ENCODE measurements at regions not wholly inside any gene's neighbourhood (a gene's known extent, or its start where the extent isn't known, plus 50 kb on each side); places are given as distances from the start of the nearest gene placed in this dataset.
"Not testable (repeated sequence)": the region's sequence is repeated elsewhere in the genome, so short reads cannot be mapped to it uniquely, and the experiment has no call there.

DNA sequence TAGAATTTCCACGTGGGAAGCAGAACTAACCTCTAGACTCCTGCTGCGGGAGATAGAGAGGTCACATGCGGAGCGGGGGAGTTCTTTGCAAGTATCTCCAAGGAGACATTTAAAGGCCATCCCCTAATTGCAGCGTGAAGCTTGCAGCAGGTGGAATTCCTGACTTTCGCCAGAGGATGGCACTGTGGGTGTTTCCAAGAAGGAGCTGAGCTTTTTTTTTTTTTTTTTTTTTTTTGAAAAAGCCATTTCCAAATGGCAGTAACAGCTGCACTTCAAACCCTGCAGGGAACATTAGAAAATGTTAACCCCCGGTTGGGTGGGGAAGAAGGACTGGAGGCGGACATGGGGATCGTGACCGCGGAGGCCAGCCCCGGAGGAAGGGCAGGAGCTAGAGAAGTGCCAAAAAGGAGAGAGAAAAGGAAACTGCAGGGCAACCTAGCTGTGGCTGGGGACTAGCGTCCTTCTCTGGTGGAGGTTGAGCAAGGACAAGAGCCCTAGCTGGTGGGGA, 487.7 kb downstream of the TYW1 start:
- DNase-seq = no peak

DNA sequence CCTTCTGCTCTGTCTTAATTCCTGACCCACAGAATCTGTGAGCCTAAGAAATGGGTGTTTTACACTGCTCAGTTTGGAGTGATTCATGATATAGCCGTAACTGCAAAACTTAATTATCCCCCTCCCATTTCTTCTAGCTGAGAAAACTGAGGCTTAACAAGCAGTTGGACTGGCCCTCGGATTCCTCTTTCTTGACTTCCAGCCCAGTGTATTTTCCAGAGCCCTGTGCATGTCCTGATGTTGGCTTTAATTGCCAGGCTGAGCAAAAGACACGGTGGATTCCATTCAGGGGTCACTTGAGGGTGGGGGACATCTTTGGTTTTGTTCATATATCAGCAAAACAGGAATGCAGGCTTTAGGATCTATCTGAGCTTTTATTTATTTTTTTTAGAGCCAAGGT, 489.8 kb downstream of the TYW1 start:
- no peak for DNase-seq

DNA sequence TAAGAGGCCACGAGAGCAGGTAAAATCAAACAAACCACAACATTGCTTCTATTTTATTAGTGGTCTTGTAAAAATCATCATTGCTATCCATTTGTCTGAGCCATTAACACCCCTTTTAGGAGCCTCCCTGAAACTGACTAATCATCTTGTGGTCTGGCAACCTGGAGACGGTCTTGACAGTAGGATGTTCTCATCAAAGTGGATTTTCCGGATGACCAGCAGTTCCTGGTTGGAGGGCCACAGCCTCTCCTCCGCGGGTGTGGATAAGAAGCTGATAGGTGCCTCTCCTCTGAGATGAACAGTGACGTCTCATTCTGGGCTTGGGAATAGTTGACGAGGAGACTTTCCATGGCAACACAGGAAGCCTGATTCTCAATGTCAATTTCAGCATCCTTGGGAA, 490.7 kb downstream of the TYW1 start:
- no peak for DNase-seq

- no peak for DNase-seq
Measured at GRCh38 chr7:67489881-67490280, 493.2 kb downstream of the TYW1 start.

- DNase-seq = no peak
Measured at GRCh38 chr7:67493366-67493765, 496.7 kb downstream of the TYW1 start.

DNA sequence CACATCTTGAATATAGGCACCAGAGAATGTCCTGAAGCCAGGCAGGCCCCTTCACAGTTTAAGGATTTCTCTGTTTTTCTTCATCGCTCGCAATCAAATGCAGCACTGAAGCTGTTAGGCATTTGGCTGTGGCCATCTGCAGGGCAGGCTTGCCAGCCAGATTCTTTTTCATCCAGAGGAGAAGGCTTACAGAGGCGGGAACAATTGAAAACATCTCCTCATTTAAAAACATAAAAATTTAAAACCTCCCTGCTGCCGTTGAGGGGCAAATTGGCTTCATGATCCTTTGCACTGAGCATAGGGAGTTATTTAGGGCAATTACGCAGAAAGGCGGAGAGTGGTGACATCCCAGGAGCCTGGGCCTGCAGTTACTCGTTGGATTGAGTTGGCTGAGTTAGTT, 500.0 kb downstream of the TYW1 start:
- no peak for DNase-seq

- DNase-seq = not testable (repeated sequence)
Measured at GRCh38 chr7:67497914-67498313, 501.3 kb downstream of the TYW1 start.

DNA sequence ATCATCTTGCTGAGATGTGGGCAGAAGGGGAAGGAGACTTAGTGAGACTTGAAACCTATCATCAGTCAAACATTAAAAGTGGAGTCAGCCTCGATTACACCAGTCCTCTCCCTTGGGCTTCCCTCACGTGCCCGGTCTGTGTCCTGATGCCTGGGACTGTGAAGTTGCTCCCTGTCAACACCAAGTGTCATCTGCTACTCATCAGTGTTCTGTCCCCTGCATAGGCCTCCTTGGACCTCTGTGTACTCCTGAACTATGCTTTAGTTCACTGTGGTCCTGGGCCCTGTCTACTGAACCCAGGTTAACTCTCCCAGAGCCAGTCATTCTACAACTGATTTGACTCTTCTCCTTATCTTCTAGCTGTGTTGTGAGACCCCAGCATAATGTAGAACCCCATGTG, 506.3 kb downstream of the TYW1 start:
- no peak for DNase-seq

DNA sequence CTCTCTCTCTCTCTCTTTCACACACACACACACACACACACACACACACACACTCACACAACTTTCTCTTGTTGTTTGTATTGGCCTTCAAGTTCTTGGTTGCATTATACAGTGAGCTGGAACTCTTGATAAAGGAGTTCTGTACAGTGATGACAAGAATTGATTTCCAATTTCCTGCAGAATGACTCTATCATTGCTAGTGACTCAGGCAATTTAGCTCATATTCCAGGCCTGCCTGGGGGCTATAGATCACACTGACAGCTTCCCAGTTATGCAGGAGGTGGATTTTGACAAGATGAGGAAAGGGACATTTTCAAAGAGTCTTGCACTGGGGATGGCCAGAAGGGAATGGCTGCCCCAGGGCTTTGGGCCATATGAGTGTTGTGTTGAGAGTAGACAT, 508.8 kb downstream of the TYW1 start:
- DNase-seq = no peak

GRCh38 chr7:67512481-67512880, 515.8 kb downstream of the TYW1 start:
- no peak for DNase-seq

GRCh38 chr7:67518580-67518979, 521.9 kb downstream of the TYW1 start:
- no peak for DNase-seq

DNA sequence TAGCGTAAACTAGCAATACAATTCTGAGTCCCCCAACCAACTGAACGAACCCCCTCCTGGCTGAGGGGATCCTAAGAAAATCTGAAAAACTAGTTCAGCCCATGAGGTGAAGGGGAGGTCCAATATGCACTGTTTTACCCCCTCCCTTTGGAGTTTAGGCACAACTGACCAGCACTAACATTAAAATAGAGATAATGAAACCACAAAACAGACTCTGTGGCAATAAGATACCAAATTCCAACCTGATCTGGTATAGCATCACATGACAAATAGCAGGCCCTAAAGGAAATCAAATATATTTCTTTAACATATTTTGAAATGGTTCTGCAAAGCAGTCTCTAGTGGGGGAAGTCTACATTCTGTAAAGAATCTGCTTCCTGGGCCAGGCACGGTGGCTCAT, 522.5 kb downstream of the TYW1 start:
- DNase-seq = no peak

- no peak for DNase-seq
Measured at GRCh38 chr7:67522504-67522903, 525.9 kb downstream of the TYW1 start.

DNA sequence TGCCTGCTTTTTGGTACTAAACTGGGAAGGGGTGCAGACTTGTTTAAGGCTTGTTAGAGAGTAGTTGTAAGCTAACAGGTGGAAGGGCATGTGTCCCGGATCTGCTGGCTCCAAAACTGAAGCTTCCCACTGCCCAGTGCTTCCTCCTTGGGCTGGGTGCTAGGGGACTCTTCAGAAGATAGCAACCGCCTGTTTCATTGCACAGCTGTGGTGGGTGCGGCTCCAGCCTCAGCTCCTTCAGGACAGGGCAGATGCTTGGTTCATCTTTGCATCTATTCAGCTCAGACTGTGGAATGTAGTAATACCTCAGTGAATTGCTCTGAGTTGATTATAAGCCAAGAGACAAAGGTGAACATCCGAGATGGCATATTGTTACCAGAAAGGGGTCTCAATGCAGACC, 527.1 kb downstream of the TYW1 start:
- DNase-seq = no peak

- no peak for DNase-seq
Measured at GRCh38 chr7:67525588-67525987, 529.0 kb downstream of the TYW1 start.

DNA sequence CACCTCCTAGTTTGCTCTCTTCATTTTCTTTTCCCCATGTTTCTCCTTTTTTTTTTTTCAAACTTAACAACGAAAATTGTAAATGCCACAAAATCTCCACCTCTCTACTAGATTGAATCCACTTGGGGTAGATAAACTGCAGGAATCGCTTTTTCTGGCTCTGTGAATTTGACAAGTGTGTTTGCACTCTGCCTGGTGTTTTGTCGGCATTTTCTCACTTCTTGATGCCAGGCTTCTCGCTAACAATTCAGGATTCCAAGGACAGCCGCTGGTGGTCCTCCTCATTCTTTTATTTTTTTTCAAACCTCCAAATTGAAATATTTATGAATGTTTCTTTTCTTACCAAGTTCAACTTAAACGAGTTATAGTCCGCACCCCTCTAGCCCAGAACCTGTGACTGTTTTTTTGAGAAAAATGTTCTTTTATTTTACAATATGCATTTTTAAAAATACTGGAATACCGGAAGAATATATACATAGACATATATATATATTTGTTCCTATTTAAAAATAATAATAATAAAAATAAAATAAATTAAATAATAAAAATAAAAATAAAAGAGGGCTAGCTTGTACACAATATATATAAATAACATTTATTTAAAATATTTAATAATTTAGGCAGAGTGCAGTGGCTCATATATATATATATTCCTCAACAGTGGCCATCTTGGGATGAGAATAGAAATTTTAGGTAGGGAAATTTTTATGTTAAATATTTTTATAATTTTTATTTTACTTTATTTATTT, 538.8 kb downstream of the TYW1 start:
- DNase-seq = no peak

GRCh38 chr7:67542916-67543315, 546.3 kb downstream of the TYW1 start:
- DNase-seq = no peak

DNA sequence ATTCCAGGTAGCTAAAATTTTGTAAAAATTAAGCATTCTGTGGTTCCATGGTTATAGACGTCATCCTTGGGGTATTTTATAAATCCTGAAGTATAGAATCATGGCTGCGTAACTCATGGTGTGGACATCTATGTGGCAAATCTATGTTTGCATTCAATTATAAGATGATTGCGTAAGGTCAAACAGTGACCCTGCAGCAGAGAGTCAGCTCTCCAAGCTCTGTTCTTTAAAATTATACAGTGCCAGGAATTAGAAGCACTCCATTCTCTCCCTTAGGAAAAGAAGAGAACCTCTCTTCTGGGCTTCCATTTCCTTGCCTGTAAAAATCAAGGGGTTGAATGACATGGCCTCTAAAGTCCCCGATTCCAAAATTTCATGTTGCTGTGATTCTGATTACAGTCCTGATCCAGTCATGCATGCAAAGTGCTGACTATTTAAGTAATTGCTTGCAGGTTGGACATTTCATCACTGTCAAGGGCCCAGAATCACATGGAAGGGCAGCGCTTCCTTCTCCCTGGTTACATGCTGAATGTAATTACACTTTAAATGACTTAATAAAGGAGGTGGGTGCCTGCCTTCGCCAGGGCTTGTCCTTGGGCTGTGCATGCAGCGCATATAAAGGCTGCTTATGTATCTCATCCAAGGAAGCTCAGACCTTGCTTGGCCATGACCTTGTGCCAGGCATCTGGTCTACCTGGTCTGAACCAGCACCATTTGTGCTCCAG, 550.7 kb downstream of the TYW1 start:
- no peak for DNase-seq

GRCh38 chr7:67549126-67549525, 552.5 kb downstream of the TYW1 start:
- DNase-seq = no peak

DNA sequence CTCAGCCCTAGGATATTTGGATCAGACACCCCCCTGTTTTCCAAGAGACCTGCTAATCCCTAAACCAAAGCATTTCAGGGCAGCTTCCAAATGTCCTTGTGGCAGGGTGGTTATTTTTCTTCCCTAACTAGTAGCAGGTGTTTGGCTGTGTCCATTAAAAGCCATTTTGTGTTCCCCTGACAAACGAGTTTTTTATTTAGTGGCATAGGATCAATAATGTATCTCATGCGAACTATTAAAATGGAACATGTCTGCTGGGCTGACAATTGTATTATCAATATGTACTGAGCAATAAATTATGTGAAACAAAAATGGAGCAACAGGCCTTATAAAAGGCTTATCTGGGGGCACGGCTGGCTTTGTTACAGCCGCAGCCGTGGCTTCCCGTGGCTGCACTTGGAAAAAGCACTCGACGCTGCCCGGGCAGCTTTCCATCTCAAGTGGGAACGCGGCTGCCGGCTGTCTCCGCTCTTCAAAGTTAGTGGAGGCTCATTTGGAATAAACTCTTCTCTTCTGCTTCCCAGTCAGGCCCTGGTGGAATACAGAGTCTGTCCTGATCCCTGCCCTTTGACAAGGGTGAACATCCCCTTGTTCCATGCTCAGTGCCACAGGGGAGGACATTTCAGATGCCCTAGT, 554.3 kb downstream of the TYW1 start:
- DNase-seq = peak; percentile 48

DNA sequence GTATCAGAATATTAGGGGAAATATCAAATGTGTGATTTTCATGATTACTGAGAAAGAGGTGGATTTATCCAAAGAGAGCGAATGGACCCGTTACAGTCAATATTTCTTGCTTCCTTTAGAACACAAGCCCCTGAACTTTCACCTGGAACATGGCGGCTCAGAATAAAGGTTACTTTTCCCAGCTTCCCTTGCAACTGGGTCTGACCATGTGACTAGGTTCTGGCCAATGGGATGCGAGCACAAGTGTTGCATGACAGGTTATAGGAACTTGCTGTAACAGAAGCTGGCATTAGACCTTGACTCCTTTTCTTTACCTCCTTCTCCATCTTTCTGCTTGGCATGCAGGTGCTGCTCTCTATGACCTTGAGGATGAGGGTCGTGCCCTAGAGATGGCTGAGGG, 556.1 kb downstream of the TYW1 start:
- no peak for DNase-seq

- DNase-seq = no peak
Measured at GRCh38 chr7:67553378-67553777, 556.7 kb downstream of the TYW1 start.

DNA sequence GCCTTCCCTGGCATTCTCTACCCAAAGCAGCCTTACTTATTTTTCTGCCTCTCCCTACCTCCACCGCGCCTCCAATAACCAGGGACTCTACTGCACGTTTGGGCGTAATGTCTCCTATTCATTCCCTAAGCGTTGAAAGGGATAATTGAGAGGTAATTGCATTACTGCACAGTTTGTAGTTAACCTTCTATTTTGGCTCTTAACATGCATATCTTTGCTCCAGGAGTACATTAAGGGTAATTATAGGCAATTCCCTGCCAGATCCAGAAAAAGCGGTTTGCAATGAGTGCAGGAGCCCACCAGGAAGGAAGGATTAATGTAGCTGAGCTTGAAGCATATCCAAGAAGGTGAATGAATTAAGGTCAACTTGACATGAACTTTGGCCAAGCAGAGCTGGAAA, 558.4 kb downstream of the TYW1 start:
- DNase-seq = no peak

DNA sequence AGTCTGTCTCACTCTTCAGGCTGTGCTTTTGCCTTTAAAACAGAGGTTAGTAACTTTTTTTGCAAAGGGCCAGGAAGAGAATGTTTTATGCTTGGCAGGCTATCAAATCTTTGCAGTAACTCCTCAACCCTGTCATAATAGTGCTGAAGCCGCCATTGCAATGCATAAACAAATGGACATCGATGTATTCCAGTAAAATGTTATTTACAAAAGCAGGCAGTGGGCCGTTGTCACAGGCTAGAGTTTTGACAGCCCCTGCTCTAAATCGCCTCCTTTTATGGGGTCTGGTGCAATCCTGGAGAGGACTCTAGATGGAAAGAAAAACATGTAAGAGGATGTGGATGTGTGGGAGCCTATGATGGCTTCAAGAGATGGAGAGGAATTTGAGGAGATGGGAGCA, 568.3 kb downstream of the TYW1 start:
- DNase-seq = no peak
